HepG2 (cell line): ENCODE measurements at regions not wholly inside any gene's neighbourhood (a gene's known extent, or its start where the extent isn't known, plus 50 kb on each side); places are given as distances from the start of the nearest gene placed in this dataset.

Source experiments
- ATAC-seq: fragments of 200-7000 bp; cut with Tn5 transposase; 3 replicates; pipeline ENCODE4 v1.9.1; 2020; ENCODE audit warnings: mild to moderate bottlenecking, moderate library complexity
- BruUV-seq: library from RNA; stranded (reverse); fragments of 400-500 nt; replicated peaks from 2 replicates; lab custom pipeline; 2021; lab: Mats Ljungman, UMichigan
- CTCF ChIA-PET: fragments of 300-600 bp; formaldehyde crosslinking; extraction: SDS; loops from one replicate; lab custom pipeline; 2021; ENCODE audit warnings: low total read pairs, inconsistent platforms, low intra/inter-chr PET ratio; lab: Yijun Ruan, JAX
- POLR2A ChIA-PET: fragments of 350-600 bp; sonication (Branson Sonifier 250); formaldehyde crosslinking; loops from one replicate; lab custom pipeline; 2020; ENCODE audit warnings: antibody characterized with exemption, inconsistent platforms; lab: Yijun Ruan, JAX
- DNase-seq: peaks from one replicate; pipeline ENCODE4 v3.0.0-alpha.2; 2015; ENCODE audit warnings: low spot score
- FAIRE-seq: peaks from 3 replicates; lab custom pipeline; 2011; peaks lifted over from hg19 to GRCh38; lab: Jason Lieb, UNC
- H2AFZ ChIP-seq: one replicate; pipeline ENCODE4 v1.6.1; 2011; ENCODE audit warnings: low read length, inconsistent platforms
- H3K27ac ChIP-seq: fragments of 300-600 bp; 3 replicates; pipeline ENCODE4 v1.8.0; 2011; ENCODE audit warnings: mixed run types, mild to moderate bottlenecking, mixed read lengths, low read length, inconsistent platforms; ENCODE audit not compliant: insufficient read depth; ENCODE audit errors: extremely low read length
- H3K27me3 ChIP-seq, 2 experiments: fragments of 200-600 bp in 1 of 2; 2 replicates in 1 of 2; 3 replicates in 1 of 2; pipeline versions ENCODE4 v1.6.0 to v1.8.0; 2011; ENCODE audit warnings: low read length in 2 of 2, mild to moderate bottlenecking in 2 of 2, moderate library complexity in 2 of 2, inconsistent platforms in 1 of 2; ENCODE audit not compliant: insufficient read depth in 2 of 2, control insufficient read depth in 1 of 2
- H3K36me3 ChIP-seq, 2 experiments: fragments of 200-600 bp in 1 of 2; replicated peaks in 1 of 2; 2 replicates in 1 of 2; 3 replicates in 1 of 2; pipeline versions ENCODE4 v1.5.1 to v1.8.0; 2011; ENCODE audit warnings: low read length in 2 of 2, inconsistent platforms in 1 of 2; ENCODE audit not compliant: insufficient read depth in 2 of 2, control insufficient read depth in 1 of 2
- H3K4me1 ChIP-seq: 2 replicates; pipeline ENCODE4 v1.5.1; 2012; ENCODE audit warnings: low read length, inconsistent platforms; ENCODE audit not compliant: insufficient read depth
- H3K4me2 ChIP-seq: 2 replicates; pipeline ENCODE4 v1.6.0; 2011; ENCODE audit warnings: low read depth, low read length, inconsistent platforms
- H3K4me3 ChIP-seq, 3 experiments: fragments of 200-600 bp in 1 of 3; sonication (generic), shearing (Covaris generic) in 1 of 3; replicated peaks in 1 of 3; 2 replicates each; pipeline ENCODE4 v1.5.1; 2011 to 2016; ENCODE audit warnings: low read length in 3 of 3, inconsistent platforms in 2 of 3, low read depth in 2 of 3, mild to moderate bottlenecking in 2 of 3, control low read depth in 1 of 3, mixed read lengths in 1 of 3; ENCODE audit not compliant: insufficient read depth in 1 of 3
- H3K79me2 ChIP-seq: one replicate; pipeline ENCODE4 v1.6.1; 2011; ENCODE audit warnings: low read length, inconsistent platforms; ENCODE audit not compliant: insufficient read depth
- H3K9ac ChIP-seq: 2 replicates; pipeline ENCODE4 v1.6.0; 2011; ENCODE audit warnings: mild to moderate bottlenecking, low read depth, low read length, inconsistent platforms; ENCODE audit not compliant: insufficient read depth
- H3K9me3 ChIP-seq: 2 replicates; pipeline ENCODE4 v1.5.1; 2012; ENCODE audit warnings: mild to moderate bottlenecking, low read length
- H4K20me1 ChIP-seq: 2 replicates; pipeline ENCODE4 v1.6.0; 2011; ENCODE audit warnings: inconsistent platforms, mild to moderate bottlenecking, low read length, moderate library complexity; ENCODE audit not compliant: insufficient read depth
- GABPA ChIP-seq, 2 experiments: IDR thresholded peaks; 2 replicates each; pipeline ENCODE4 v1.6.1; 2011 to 2016; ENCODE audit warnings: low read depth in 2 of 2, low read length in 1 of 2, missing biosample characterization in 1 of 2, missing genetic modification characterization in 1 of 2
- HDAC6 ChIP-seq: fragments of 200-600 bp; sonication (generic); IDR thresholded peaks from 2 replicates; pipeline ENCODE4 v1.7.0; 2017; ENCODE audit warnings: mild to moderate bottlenecking, antibody characterized with exemption, low read length, low read depth
- HHEX ChIP-seq: IDR thresholded peaks from 2 replicates; pipeline ENCODE4 v1.6.1; 2016; ENCODE audit warnings: control low read depth
- HOXA5 ChIP-seq: sonication (generic); formaldehyde crosslinking; IDR thresholded peaks from 2 replicates; pipeline ENCODE4 v1.4.0; 2020; ENCODE audit warnings: missing genetic modification reagents
- NCOA5 ChIP-seq: sonication (generic); formaldehyde crosslinking; IDR thresholded peaks from 2 replicates; pipeline ENCODE4 v1.4.0; 2020; ENCODE audit warnings: missing genetic modification reagents
- PHB2 ChIP-seq: fragments of 450-650 bp; IDR thresholded peaks from 2 replicates; pipeline ENCODE4 v1.6.1; 2018; ENCODE audit not compliant: partially characterized antibody
- RBAK ChIP-seq: sonication (generic); formaldehyde crosslinking; IDR thresholded peaks from 2 replicates; pipeline ENCODE4 v1.5.1; 2020; ENCODE audit warnings: mild to moderate bottlenecking, missing genetic modification reagents
- ZNF660 ChIP-seq: sonication (generic); formaldehyde crosslinking; IDR thresholded peaks from 2 replicates; pipeline ENCODE4 v1.5.1; 2020; ENCODE audit warnings: mild to moderate bottlenecking, low read depth, missing genetic modification reagents, borderline replicate concordance
- in situ Hi-C: cut with HindIII; loops from 2 replicates; pipeline ENCODE4 v1.10.0; 2017; ENCODE audit warnings: low pct_unique_long_range_greater_than_20kb; ENCODE audit not compliant: extremely low pct_ligation_motif_present
- intact Hi-C: fragments of 100-400 bp; cut with micrococcal nuclease; formaldehyde crosslinking; loops from one replicate; pipeline ENCODE4 v1.10.0; 2022; ENCODE audit not compliant: unreplicated experiment
- TF ChIP-seq, protein P1 (sequence below): sonication (generic); formaldehyde crosslinking; conservative IDR thresholded peaks from 2 replicates; pipeline ENCODE4 v1.4.0; 2020; ENCODE audit warnings: missing genetic modification reagents
- TF ChIP-seq, protein P2 (sequence below): sonication (generic); formaldehyde crosslinking; IDR thresholded peaks from 2 replicates; pipeline ENCODE4 v1.5.1; 2020; ENCODE audit warnings: missing genetic modification reagents, mild to moderate bottlenecking, borderline replicate concordance
- TF ChIP-seq, protein P3 (sequence below): sonication (generic); formaldehyde crosslinking; IDR thresholded peaks from 2 replicates; pipeline ENCODE4 v1.4.0; 2020; ENCODE audit warnings: missing genetic modification reagents

DNA sequence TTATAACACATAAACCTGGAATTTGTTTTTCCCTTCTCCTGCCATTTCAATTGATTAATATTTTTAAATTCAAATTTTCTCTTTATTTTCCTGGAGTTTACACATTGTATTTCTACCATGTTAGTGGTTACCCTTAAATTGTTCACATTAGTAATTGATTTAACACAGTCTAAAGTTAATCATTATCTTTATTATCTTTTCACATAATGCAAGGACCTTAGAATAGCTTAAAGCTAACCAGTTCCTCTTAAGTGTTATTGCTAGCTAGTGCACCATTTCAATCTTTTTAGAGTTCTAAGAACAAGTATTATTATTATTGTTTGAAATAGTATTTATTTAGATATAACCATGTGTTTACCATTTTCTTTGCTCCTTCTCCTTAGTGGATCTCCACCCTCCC, 251.2 kb upstream of the FBXL7 start:
- CTCF ChIA-PET: no interaction called here
- no peaks in the 10 kb centered on the region for H3K36me3 ChIP-seq
- in situ Hi-C loops (no loop called here), intact Hi-C loops (no loop called here)
- no TSS peak for BruUV-seq
- FAIRE-seq: no peak
- H3K4me3 ChIP-seq: no peak overlapping the region
- no peaks in the 10 kb centered on the region for H3K27me3 ChIP-seq
- no peak overlapping the region for H3K27ac ChIP-seq
- no peak overlapping the region for H2AFZ ChIP-seq
- POLR2A ChIA-PET: no interaction called here
- H3K79me2 ChIP-seq: no peaks in the 10 kb centered on the region
- peaks cover 31% of the 10 kb centered on the region for H3K9me3 ChIP-seq
- TF ChIP-seq, protein P1, sequence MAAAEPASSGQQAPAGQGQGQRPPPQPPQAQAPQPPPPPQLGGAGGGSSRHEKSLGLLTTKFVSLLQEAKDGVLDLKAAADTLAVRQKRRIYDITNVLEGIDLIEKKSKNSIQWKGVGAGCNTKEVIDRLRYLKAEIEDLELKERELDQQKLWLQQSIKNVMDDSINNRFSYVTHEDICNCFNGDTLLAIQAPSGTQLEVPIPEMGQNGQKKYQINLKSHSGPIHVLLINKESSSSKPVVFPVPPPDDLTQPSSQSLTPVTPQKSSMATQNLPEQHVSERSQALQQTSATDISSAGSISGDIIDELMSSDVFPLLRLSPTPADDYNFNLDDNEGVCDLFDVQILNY: no peak
- TF ChIP-seq, protein P2, sequence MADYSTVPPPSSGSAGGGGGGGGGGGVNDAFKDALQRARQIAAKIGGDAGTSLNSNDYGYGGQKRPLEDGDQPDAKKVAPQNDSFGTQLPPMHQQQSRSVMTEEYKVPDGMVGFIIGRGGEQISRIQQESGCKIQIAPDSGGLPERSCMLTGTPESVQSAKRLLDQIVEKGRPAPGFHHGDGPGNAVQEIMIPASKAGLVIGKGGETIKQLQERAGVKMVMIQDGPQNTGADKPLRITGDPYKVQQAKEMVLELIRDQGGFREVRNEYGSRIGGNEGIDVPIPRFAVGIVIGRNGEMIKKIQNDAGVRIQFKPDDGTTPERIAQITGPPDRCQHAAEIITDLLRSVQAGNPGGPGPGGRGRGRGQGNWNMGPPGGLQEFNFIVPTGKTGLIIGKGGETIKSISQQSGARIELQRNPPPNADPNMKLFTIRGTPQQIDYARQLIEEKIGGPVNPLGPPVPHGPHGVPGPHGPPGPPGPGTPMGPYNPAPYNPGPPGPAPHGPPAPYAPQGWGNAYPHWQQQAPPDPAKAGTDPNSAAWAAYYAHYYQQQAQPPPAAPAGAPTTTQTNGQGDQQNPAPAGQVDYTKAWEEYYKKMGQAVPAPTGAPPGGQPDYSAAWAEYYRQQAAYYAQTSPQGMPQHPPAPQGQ (CRISPR knock-in tag): no peak
- TF ChIP-seq NCOA5: no peak
- TF ChIP-seq HOXA5: no peak
- no peak for TF ChIP-seq ZNF660 (CRISPR knock-in tag)
- no peak for TF ChIP-seq PHB2
- TF ChIP-seq RBAK (CRISPR knock-in tag): no peak
- TF ChIP-seq HHEX (CRISPR knock-in tag): no peak
- TF ChIP-seq HDAC6: no peak
- TF ChIP-seq, protein P3, sequence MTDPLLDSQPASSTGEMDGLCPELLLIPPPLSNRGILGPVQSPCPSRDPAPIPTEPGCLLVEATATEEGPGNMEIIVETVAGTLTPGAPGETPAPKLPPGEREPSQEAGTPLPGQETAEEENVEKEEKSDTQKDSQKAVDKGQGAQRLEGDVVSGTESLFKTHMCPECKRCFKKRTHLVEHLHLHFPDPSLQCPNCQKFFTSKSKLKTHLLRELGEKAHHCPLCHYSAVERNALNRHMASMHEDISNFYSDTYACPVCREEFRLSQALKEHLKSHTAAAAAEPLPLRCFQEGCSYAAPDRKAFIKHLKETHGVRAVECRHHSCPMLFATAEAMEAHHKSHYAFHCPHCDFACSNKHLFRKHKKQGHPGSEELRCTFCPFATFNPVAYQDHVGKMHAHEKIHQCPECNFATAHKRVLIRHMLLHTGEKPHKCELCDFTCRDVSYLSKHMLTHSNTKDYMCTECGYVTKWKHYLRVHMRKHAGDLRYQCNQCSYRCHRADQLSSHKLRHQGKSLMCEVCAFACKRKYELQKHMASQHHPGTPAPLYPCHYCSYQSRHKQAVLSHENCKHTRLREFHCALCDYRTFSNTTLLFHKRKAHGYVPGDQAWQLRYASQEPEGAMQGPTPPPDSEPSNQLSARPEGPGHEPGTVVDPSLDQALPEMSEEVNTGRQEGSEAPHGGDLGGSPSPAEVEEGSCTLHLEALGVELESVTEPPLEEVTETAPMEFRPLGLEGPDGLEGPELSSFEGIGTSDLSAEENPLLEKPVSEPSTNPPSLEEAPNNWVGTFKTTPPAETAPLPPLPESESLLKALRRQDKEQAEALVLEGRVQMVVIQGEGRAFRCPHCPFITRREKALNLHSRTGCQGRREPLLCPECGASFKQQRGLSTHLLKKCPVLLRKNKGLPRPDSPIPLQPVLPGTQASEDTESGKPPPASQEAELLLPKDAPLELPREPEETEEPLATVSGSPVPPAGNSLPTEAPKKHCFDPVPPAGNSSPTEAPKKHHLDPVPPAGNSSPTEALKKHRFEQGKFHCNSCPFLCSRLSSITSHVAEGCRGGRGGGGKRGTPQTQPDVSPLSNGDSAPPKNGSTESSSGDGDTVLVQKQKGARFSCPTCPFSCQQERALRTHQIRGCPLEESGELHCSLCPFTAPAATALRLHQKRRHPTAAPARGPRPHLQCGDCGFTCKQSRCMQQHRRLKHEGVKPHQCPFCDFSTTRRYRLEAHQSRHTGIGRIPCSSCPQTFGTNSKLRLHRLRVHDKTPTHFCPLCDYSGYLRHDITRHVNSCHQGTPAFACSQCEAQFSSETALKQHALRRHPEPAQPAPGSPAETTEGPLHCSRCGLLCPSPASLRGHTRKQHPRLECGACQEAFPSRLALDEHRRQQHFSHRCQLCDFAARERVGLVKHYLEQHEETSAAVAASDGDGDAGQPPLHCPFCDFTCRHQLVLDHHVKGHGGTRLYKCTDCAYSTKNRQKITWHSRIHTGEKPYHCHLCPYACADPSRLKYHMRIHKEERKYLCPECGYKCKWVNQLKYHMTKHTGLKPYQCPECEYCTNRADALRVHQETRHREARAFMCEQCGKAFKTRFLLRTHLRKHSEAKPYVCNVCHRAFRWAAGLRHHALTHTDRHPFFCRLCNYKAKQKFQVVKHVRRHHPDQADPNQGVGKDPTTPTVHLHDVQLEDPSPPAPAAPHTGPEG (CRISPR knock-in tag): no peak
- TF ChIP-seq GABPA (IDR thresholded peaks at IDR 0.05; ENCODE audit: low read depth, low read length): no peak
- TF ChIP-seq GABPA (CRISPR knock-in tag; IDR thresholded peaks at IDR 0.05; ENCODE audit: low read depth): no peak
- DNase-seq: no peak
- H3K4me1 ChIP-seq: no peaks in the 10 kb centered on the region
- no peak for ATAC-seq
- H3K4me2 ChIP-seq: no peak overlapping the region
- no peaks in the 10 kb centered on the region for H4K20me1 ChIP-seq
- no peak overlapping the region for H3K9ac ChIP-seq
